GM18873 (cell line): ENCODE measurements at regions not wholly inside any gene's neighbourhood (a gene's known extent, or its start where the extent isn't known, plus 50 kb on each side); places are given as distances from the start of the nearest gene placed in this dataset.
A peak's percentile ranks its signal among the peaks of the same experiment; 100 is the strongest.

Experiments
- ATAC-seq: cut with Tn5 transposase; IDR thresholded peaks from one replicate; pipeline ENCODE4 v1.9.1; 2021; ENCODE audit warnings: mild to moderate bottlenecking, moderate library complexity, moderate number of reproducible peaks; ENCODE audit not compliant: unreplicated experiment, low FRiP score

DNA sequence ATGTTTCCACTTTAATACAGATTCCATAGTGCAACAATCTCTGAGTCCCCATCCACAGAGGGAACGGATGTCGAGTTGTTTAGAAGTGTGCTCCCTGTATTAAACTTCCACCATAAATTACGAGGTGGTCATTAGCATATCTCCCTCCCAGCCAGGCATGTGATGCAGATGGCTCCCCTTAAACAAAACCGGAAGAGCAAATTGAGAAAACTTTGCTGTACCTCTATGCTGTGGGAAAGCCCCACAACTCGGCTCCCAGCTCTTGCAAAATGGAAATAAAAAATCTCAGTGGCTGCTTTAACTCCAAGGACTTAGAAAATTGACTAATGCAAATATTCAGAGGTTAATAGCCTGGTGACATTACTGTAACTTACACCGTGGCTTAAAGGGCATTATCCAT, 290.9 kb downstream of the MAF start:
- no peak for ATAC-seq

- no peak for ATAC-seq
Measured at GRCh38 chr16:79307214-79307613, 293.3 kb downstream of the MAF start.

- no peak for ATAC-seq
Measured at GRCh38 chr16:79305074-79305473, 295.5 kb downstream of the MAF start.

GRCh38 chr16:79303959-79304387, 296.6 kb downstream of the MAF start:
- ATAC-seq, result no peak

DNA sequence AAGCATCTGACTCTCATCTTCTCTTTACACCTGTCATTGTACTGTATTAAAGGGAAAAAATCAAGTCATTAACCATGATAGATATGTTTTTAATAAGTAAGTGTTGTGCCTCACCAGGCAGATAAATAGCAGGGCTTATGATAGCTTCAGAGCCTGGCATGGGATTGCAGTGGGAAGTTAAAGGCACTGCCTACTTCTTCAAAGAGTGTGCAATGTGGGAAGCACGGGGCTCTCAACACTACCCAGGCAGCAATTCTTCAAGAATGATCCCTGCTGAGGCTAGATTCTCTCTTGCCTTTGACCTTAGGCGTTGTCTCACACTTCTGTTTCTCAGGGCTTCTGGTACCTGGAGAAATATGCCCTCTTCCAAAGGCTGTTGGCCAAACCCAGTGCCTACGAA, 297.3 kb downstream of the MAF start:
- ATAC-seq, result no peak

DNA sequence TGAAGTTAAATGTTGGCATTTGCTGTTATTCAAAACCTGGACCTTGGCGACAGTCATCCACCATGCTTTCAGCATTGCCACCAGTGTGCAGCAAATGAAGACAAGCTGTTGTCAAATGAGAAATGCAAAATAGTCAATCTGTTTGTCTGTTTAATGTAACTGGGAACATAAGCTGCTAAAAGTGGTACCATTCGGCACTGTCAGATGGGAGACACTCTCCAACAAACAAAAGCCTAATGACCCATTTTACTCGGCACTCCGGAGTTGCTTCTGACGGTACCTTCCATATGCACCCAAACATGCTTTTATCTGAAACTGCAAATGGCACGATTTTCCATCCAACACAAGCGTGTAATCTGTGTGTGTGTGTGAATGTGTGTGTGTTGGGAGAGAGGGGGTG, 297.8 kb downstream of the MAF start:
- ATAC-seq, result no peak

- ATAC-seq, result no peak
Measured at GRCh38 chr16:79301051-79301450, 299.5 kb downstream of the MAF start.

DNA sequence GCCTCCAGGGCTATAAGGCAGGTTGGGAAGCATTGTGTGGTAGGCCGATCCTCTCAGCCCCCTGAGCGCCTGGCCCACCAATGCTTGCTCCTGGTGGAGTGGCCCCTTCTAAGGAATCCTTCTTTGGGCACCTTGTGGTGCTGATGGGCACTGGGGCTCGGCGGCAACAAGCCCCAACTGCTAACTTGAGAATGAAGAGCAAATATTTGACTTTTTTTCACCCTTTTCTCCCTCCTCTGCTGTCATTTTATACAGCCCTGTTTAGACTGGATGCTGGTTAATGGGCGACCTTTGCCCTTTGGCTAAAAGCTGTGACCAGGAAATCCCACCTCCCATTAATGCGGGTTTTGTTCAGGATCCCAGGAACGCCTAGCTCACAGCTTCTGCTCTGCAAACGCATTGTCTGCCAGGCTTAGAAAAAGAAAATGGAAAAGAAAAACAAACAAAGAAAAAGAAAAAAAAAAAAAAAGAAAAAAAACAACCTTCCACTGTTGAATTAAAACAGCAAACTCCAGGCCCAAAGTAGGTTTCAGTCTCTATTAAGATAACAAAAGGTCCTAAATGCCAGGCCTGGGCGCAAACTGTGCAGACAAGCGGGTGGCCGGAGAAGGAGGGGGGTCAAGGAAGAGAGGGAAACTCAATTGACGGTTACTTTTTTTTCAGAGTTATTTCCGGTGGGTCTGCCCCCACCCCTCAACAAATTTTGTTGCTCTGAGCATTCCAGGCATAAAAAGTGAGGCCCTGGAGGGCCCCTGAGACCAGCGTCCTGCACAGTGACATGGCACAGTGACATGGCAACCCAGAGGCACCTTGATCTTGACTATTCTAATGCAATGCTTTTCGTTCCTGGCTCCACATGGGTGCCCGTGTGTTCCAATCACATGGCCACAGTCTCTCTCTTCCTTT, 301.4 kb downstream of the MAF start:
- no peak for ATAC-seq

DNA sequence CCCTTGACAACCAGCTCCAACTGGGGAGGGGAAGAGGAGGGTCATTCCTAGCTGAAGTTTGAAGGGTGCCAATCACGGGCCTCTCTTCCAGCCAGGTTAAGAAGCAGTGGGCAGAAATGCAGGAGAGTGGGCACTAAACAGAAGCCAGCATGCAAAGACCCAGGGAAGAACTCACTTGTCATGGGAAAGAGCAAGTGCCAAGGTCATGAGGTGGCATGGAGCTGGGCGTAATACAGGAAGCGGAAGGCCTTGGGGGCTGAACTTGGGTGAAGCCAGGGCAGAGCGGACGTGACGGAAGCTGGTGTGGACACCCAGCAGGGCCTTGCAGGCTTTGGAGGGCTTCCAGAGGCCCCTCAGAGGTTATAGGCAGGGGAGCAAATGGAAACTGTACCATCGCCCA, 302.1 kb downstream of the MAF start:
- ATAC-seq, result no peak

GRCh38 chr16:79297805-79298204, 302.7 kb downstream of the MAF start:
- ATAC-seq, result no peak

- no peak for ATAC-seq
Measured at GRCh38 chr16:79297296-79297695, 303.2 kb downstream of the MAF start.

- ATAC-seq, result no peak
Measured at GRCh38 chr16:79296491-79296890, 304.0 kb downstream of the MAF start.

DNA sequence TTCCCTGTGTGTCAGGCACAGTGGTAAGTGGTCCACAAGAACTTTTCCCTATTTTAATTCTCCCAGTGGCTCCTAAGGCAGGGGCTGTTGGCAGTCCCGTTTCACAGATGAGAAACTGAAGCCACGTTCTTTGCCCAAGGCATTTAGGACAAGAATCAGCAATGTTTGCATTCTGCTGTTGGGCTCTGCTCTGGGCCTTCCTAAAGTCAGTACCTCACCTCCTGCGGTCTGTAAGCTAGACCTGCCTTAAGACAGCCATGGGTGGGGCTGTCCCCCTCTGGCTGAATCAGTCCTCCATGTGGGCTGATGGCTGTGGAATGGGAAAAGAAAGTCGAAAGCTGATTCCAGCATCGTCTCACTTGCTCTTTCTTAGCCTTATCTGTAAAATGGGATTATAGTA, 304.8 kb downstream of the MAF start:
- no peak for ATAC-seq

- no peak for ATAC-seq
Measured at GRCh38 chr16:79295162-79295561, 305.4 kb downstream of the MAF start.

DNA sequence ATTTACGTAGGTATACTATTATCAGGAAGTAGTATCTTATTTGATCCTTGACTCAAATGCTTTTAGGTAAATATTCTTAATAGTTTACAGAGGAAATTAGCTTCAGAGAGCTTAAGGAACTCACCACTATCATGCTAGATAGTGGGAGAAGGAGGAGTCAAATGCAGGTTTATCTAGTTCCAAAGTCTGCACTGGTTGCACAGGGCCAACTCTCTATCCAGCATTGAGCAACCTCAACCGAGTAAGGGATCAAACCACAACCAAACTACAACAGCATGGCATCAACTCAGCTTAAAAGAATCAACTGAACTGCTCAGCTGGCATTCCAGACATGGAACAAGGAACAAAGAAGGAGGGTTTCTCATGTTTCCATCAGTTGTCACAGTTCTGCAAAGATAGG, 306.0 kb downstream of the MAF start:
- no peak for ATAC-seq

DNA sequence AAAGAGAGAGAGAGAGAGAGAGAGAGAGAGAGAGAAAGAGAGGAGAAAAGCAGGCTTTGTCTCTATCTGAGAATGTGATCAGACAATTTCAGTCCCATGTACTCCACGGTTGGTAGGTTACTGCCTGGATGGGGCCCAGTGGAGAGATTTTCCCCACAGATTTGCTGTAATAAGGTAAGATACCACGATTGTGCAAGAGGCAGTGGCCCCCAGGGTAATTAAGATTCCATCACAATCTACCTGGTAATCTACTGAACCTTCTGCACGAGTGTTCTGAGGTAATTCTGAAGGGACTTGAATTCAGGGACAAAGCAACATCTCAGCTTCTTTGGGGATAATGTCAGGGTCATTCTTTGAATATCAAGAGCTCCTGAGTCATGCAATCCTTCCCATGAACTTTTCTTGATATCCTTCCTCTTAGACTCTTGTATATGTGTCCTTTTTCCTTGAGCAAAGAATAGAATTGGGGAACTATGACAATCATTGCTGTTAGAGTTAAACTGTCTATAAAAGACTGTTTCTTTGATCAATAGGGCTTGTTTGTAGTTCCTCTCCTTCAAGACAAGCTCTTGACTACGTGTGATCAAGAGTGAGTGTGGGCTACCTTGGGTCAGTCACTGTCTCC, 306.6 kb downstream of the MAF start:
- ATAC-seq, result no peak

GRCh38 chr16:79288066-79288465, 312.5 kb downstream of the MAF start:
- no peak for ATAC-seq

- peak; percentile 10 for ATAC-seq
Measured at GRCh38 chr16:79287424-79287917, 313.1 kb downstream of the MAF start.

GRCh38 chr16:79286646-79287423, 313.7 kb downstream of the MAF start:
- ATAC-seq, result peak; percentile 91

GRCh38 chr16:79284766-79285165, 315.8 kb downstream of the MAF start:
- ATAC-seq, result no peak

DNA sequence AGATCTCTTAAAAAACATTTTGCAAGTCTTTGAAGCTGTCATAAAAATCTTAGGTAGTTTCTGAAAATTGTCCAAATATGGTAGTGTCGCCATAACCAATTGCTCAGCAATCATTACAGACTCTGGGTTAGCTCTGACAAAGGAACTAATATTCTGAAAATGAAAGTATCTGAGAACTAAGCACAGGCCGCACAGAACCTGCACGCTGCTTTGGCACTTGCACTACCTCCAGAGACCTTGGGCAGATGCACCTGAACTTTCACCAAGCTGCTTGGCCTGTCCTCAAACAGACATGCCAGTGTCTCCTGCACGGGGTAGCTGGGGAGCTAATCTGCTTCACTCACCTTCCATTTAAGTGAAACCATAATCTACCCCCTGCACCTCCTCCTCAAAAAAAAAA, 317.0 kb downstream of the MAF start:
- ATAC-seq, result no peak
